ENCODE measurements at regions not wholly inside any gene's neighbourhood (a gene's known extent, or its start where the extent isn't known, plus 50 kb on each side); places are given as distances from the start of the nearest gene placed in this dataset.

DNA sequence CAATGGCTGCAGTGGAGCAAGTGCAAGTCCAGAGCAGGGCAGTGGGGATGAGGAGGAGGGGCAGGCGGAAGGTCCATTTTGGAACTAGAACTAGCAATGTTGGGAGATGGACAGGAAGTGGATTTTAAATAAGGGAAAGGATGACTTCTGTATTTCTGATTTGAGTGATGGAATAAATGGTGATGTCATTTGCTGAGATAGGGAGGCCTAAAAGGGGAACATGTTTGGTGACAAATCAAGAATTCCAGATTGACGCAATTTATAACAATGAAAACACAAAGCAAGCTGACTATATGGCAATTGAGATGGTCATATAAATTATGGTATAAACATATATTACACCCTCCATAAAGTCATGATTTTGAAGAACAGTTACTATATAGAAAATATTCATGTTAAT lies 209.3 kb downstream of the SS18 start:
- in situ Hi-C loops (cut with MboI; ENCODE audit: low pct_unique_long_range_greater_than_20kb, low sequenced_read_pairs, unreplicated experiment), result no loop called here
- TF ChIP-seq, protein P1, sequence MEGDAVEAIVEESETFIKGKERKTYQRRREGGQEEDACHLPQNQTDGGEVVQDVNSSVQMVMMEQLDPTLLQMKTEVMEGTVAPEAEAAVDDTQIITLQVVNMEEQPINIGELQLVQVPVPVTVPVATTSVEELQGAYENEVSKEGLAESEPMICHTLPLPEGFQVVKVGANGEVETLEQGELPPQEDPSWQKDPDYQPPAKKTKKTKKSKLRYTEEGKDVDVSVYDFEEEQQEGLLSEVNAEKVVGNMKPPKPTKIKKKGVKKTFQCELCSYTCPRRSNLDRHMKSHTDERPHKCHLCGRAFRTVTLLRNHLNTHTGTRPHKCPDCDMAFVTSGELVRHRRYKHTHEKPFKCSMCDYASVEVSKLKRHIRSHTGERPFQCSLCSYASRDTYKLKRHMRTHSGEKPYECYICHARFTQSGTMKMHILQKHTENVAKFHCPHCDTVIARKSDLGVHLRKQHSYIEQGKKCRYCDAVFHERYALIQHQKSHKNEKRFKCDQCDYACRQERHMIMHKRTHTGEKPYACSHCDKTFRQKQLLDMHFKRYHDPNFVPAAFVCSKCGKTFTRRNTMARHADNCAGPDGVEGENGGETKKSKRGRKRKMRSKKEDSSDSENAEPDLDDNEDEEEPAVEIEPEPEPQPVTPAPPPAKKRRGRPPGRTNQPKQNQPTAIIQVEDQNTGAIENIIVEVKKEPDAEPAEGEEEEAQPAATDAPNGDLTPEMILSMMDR (IDR thresholded peaks at IDR 0.05; ENCODE audit: extremely low read depth, insufficient read depth, missing control alignments), result no peak
- DNase-seq (ENCODE audit: low spot score), result no peak

DNA sequence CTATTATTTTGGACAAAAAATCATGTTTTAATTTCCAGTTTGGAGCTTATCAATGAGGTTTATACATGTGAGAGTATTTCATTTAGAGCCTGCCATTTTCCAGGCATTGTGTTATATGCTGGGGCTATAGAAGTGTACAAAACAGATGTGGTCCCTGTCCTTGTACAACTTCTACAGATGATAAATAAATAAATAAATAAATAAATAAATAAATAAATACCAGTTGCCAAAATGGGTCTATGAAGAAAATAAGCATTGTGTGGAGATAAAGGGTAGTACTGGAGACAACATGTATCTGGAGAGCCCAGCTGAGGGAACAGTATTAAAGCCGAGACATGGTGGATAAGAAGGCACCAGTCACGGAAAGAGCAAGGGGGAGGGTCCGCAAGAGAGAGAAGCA lies 210.0 kb downstream of the SS18 start:
- no peak for DNase-seq (ENCODE audit: low spot score)
- in situ Hi-C loops (cut with MboI; ENCODE audit: low pct_unique_long_range_greater_than_20kb, low sequenced_read_pairs, unreplicated experiment), result no loop called here
- TF ChIP-seq, protein P1 (IDR thresholded peaks at IDR 0.05; ENCODE audit: extremely low read depth, insufficient read depth, missing control alignments), result no peak

DNA sequence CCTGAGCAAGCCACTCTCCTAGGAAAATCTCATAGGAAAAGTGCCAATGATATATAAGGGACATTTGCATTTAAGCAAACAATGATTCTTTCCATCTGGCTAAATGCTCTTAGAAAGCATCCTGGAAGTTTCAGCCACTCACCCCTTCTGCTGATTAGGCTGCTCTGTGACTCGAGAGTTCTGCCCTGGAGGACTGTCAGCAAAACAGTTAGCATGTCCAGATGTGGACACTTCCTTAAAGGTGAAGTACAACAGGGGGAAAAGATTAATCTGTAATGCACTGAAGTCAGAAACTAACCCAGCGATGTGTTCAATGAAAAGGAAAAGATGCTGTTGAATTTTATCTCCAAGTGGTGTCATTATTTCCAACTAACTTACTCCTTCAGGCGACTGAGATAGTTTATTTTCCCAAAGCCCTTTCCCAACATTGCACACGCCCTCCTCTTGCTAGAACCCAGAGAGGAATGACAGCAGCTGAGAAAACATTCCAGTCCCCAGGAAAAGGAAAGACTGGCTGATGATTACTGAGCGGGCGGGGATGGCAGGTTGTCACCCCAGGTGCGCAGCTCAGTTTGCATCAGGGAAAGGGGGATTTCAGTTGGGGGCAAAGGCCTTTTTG lies 214.0 kb downstream of the SS18 start:
- TF ChIP-seq, protein P1 (IDR thresholded peaks at IDR 0.05; ENCODE audit: extremely low read depth, insufficient read depth, missing control alignments), result no peak
- in situ Hi-C loops (cut with MboI; ENCODE audit: low pct_unique_long_range_greater_than_20kb, low sequenced_read_pairs, unreplicated experiment), result no loop called here
- no peak for DNase-seq (ENCODE audit: low spot score)

DNA sequence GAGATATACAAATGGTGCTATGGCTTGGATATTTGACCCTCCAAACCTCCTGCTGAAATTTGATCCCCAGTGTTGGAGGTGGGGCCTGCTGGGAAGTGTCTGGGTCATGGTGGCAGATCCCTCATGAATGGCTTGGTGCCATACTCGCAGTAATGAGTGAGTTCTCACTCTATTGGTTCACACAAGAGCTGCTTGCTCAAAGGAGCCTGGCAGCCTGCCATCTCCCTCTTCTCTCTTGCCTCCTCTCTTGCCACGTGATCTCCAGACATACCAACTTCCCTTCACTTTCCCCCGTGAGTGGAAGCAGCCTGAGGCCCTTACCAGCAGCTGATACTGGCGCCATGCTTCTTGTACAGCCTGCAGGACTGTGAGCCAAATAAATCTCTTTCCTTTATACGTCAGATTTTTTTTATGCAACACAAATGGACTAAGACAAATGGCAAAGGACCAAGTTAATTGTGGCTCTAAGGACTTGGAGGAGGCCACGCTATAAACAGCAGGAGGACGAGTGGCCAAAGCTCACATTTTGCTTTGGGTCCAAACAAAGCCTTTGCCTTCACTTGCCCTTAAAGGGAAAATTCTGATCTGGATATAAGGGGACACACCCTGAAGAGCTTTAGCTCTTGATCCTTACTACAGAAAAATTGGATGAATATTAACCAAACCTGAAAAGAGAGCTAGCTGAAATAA lies 214.7 kb downstream of the SS18 start:
- in situ Hi-C loops (cut with MboI; ENCODE audit: low pct_unique_long_range_greater_than_20kb, low sequenced_read_pairs, unreplicated experiment), result no loop called here
- TF ChIP-seq, protein P1 (IDR thresholded peaks at IDR 0.05; ENCODE audit: extremely low read depth, insufficient read depth, missing control alignments), result no peak
- DNase-seq (ENCODE audit: low spot score), result no peak

DNA sequence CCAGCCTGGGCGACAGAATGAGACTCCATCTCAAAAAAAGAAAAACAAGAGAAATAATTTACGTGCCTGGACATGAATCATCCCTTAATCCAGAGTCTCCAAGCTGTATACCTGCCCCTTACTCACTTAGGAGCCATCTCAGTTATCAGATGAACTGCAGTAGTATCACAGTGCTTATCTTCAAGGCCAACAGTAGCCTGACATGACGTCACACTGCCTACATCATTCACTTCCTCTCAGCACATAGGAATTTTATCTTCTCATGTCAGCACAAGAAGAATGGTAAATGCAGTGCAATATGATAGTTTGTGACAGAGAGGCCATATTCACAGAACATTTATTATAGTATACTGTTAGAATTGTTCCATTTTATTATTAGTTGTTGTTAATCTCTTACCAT lies 216.6 kb downstream of the SS18 start:
- TF ChIP-seq, protein P1 (IDR thresholded peaks at IDR 0.05; ENCODE audit: extremely low read depth, insufficient read depth, missing control alignments), result no peak
- DNase-seq (ENCODE audit: low spot score), result no peak
- in situ Hi-C loops (cut with MboI; ENCODE audit: low pct_unique_long_range_greater_than_20kb, low sequenced_read_pairs, unreplicated experiment), result no loop called here

DNA sequence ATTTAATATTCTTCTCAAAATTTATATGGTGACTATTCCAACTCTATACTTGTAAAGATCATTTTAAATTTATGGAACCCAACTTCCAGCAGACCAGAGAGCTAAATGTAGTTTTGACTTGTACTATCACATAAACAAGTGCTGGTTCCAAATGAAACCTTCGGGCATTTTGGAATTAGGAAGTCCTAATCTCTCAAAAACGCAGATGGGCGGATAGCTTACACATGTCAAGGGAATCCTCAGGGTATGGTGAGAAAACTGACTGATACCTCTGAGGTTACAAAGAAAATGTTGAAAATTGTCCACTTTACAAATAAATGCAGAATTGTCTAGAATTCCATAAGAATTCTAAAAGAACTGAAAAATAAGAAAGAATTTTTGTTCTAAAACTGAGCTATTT lies 224.1 kb downstream of the SS18 start:
- no peak for DNase-seq (ENCODE audit: low spot score)
- in situ Hi-C loops (cut with MboI; ENCODE audit: low pct_unique_long_range_greater_than_20kb, low sequenced_read_pairs, unreplicated experiment), result no loop called here
- TF ChIP-seq, protein P1 (IDR thresholded peaks at IDR 0.05; ENCODE audit: extremely low read depth, insufficient read depth, missing control alignments), result no peak

Data from GM13977 (cell line).